Endothelial cell of umbilical vein (primary cell): ENCODE measurements at regions not wholly inside any gene's neighbourhood (a gene's known extent, or its start where the extent isn't known, plus 50 kb on each side); places are given as distances from the start of the nearest gene placed in this dataset.

Experiments used
- BruUV-seq: library from RNA; stranded (reverse); fragments of 400-500 nt; replicated peaks from 2 replicates; lab custom pipeline; 2021; lab: Mats Ljungman, UMichigan
- CTCF ChIA-PET: fragments of 300-600, 350-600 bp; sonication (Branson Sonifier 250); formaldehyde crosslinking; loops from one replicate; lab custom pipeline; 2021; ENCODE audit warnings: antibody characterized with exemption, inconsistent platforms; lab: Charles Lee
- POLR2A ChIA-PET: fragments of 300-600, 350-600 bp; sonication (Branson Sonifier 250); formaldehyde crosslinking; loops from one replicate; lab custom pipeline; 2021; ENCODE audit warnings: antibody characterized with exemption, inconsistent platforms; lab: Charles Lee
- DNase-seq: peaks from one replicate; pipeline ENCODE4 v3.0.0-alpha.2; 2011; ENCODE audit warnings: low read depth, low spot score
- FAIRE-seq: peaks from 2 replicates; lab custom pipeline; 2011; peaks lifted over from hg19 to GRCh38; lab: Jason Lieb, UNC
- H2AFZ ChIP-seq: 2 replicates; pipeline ENCODE4 v1.6.0; 2012; ENCODE audit warnings: low read depth, low read length, control low read depth, inconsistent platforms
- H3K27ac ChIP-seq: 2 replicates; pipeline ENCODE4 v1.5.1; 2011; ENCODE audit warnings: low read depth, mild to moderate bottlenecking, control low read depth, low read length, moderate library complexity; ENCODE audit not compliant: insufficient read depth
- H3K27me3 ChIP-seq, 2 experiments: 2 replicates each; pipeline versions ENCODE4 v1.6.0 to v1.6.1; 2011; ENCODE audit warnings: low read length in 2 of 2, mixed read lengths in 1 of 2; ENCODE audit not compliant: control insufficient read depth in 2 of 2, insufficient read depth in 2 of 2
- H3K36me3 ChIP-seq, 2 experiments: 2 replicates in 1 of 2; 3 replicates in 1 of 2; pipeline ENCODE4 v1.5.1; 2011; ENCODE audit warnings: low read length in 2 of 2, mild to moderate bottlenecking in 1 of 2, moderate library complexity in 1 of 2; ENCODE audit not compliant: control insufficient read depth in 2 of 2, insufficient read depth in 2 of 2; ENCODE audit errors: extremely low read depth in 1 of 2
- H3K4me1 ChIP-seq: 3 replicates; pipeline ENCODE4 v1.5.1; 2011; ENCODE audit warnings: mild to moderate bottlenecking, low read length; ENCODE audit not compliant: control insufficient read depth, insufficient read depth; ENCODE audit errors: extremely low read depth
- H3K4me2 ChIP-seq: 2 replicates; pipeline ENCODE4 v1.6.1; 2011; ENCODE audit warnings: low read length, control low read depth, mixed read lengths; ENCODE audit not compliant: insufficient read depth
- H3K4me3 ChIP-seq, 3 experiments: fragments of 200-600 bp in 1 of 3; sonication (generic), shearing (Covaris generic) in 1 of 3; replicated peaks in 1 of 3; 2 replicates each; pipeline ENCODE4 v1.5.1; 2011 to 2016; ENCODE audit warnings: control low read depth in 3 of 3, low read length in 3 of 3, mild to moderate bottlenecking in 2 of 3, inconsistent platforms in 1 of 3, low read depth in 1 of 3, moderate library complexity in 1 of 3; ENCODE audit not compliant: insufficient read depth in 1 of 3
- H3K79me2 ChIP-seq: 2 replicates; pipeline ENCODE4 v1.6.0; 2012; ENCODE audit warnings: low read length, inconsistent platforms; ENCODE audit not compliant: control insufficient read depth, insufficient read depth
- H3K9ac ChIP-seq: replicated peaks from 2 replicates; pipeline ENCODE3; 2011; ENCODE audit warnings: low read length, control low read depth; ENCODE audit not compliant: insufficient read depth; ENCODE audit errors: extremely low read depth
- H3K9me1 ChIP-seq: replicated peaks from 3 replicates; pipeline ENCODE4 v1.6.0; 2011; ENCODE audit warnings: mild to moderate bottlenecking, low read length; ENCODE audit not compliant: control insufficient read depth, insufficient read depth; ENCODE audit errors: extremely low read depth
- H3K9me3 ChIP-seq: replicated peaks from 2 replicates; pipeline ENCODE4 v1.5.1; 2012; ENCODE audit warnings: low read length, inconsistent platforms; ENCODE audit not compliant: control insufficient read depth, insufficient read depth
- H4K20me1 ChIP-seq: replicated peaks from 2 replicates; pipeline ENCODE3; 2011; ENCODE audit warnings: mild to moderate bottlenecking, low read length; ENCODE audit not compliant: control insufficient read depth, insufficient read depth; ENCODE audit errors: extremely low read depth
- EZH2 ChIP-seq: IDR thresholded peaks from 2 replicates; pipeline ENCODE4 v1.6.1; 2012; ENCODE audit warnings: borderline replicate concordance, low read depth, mild to moderate bottlenecking, moderate library complexity, low read length, inconsistent platforms; ENCODE audit not compliant: severe bottlenecking
- FOS ChIP-seq: IDR thresholded peaks from 2 replicates; pipeline ENCODE4 v1.6.1; 2011; ENCODE audit warnings: mild to moderate bottlenecking, low read length, moderate library complexity, borderline replicate concordance; ENCODE audit not compliant: insufficient read depth
- JUN ChIP-seq: IDR thresholded peaks from 2 replicates; pipeline ENCODE4 v1.6.1; 2011; ENCODE audit warnings: borderline replicate concordance, low read depth; ENCODE audit not compliant: insufficient read length, insufficient read depth
- MYC ChIP-seq: IDR thresholded peaks from one replicate; pipeline ENCODE4 v1.6.1; 2011; ENCODE audit warnings: mild to moderate bottlenecking, low read depth, low read length
- POLR2A ChIP-seq: IDR thresholded peaks from 2 replicates; pipeline ENCODE4 v1.6.1; 2012; ENCODE audit warnings: low read depth, mild to moderate bottlenecking, control low read depth, low read length
- POLR2AphosphoS5 ChIP-seq: IDR thresholded peaks from 2 replicates; pipeline ENCODE4 v1.6.1; 2012; ENCODE audit warnings: low read depth, mild to moderate bottlenecking, control low read depth, low read length, moderate library complexity; ENCODE audit not compliant: insufficient read depth
- dilution Hi-C: fragments of 300-500 bp; cut with MboI; formaldehyde crosslinking; loops from one replicate; pipeline ENCODE4 v1.15.0; 2019; ENCODE audit warnings: low sequenced_read_pairs; ENCODE audit not compliant: extremely low pct_ligation_motif_present
- intact Hi-C: fragments of 100-400 bp; cut with micrococcal nuclease; formaldehyde crosslinking; loops from one replicate; pipeline ENCODE4 v1.10.0; 2022
- TF ChIP-seq, protein P1 (sequence below), 2 donors: IDR thresholded peaks; 1 replicate in 1 of 2; 2 replicates in 1 of 2; pipeline ENCODE4 v1.5.1; 2011; ENCODE audit warnings: low read length in 2 of 2, mild to moderate bottlenecking in 2 of 2, moderate library complexity in 2 of 2, control low read depth in 1 of 2, inconsistent platforms in 1 of 2, low read depth in 1 of 2; ENCODE audit not compliant: insufficient read depth in 1 of 2; ENCODE audit errors: extremely low read depth in 1 of 2
- TF ChIP-seq, protein P2 (sequence below): IDR thresholded peaks from 2 replicates; pipeline ENCODE4 v1.6.1; 2011; ENCODE audit not compliant: insufficient read depth, insufficient read length

DNA sequence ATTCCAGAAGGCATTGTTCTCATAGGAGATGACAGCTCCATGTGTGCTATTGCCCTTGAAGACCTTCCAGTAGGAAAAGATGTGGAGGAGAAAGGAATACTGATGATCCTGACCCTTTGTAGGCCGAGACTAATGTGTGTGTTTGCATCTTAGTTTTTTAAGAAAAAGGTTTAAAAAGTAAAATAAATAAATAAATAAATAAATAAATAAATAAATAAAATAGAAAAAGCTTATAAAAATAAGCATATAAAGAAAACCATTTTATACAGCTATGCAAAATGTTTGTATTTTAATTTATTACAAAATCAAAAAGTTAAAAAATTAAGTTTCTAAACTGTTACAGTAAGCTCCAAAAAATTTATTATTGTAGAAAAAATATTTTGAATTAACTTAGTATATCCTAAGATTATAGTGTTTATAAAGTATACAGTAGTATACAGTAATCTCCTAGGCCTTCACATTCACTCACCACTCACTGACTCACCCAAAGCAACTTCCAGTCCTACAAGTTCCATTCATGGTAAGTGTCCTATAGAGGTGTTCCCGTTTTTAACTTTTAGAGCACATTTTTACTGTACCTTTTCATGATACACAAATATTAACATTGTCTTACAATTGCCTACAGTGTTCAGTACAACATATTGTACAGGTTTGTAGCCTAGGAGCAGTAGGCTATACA, 435.2 kb upstream of the SEMA3A start:
- no TSS peak for BruUV-seq
- Histone ChIP-seq H3K36me3 (no peaks in the 10 kb centered on the region), H3K4me1 (no peaks in the 10 kb centered on the region), H3K27ac (no peak overlapping the region), H3K27me3 (no peaks in the 10 kb centered on the region), H3K9me3 (no peaks in the 10 kb centered on the region), H3K9me1 (no peaks in the 10 kb centered on the region), H3K4me3 (no peak overlapping the region), H2AFZ (no peak overlapping the region), H3K4me2 (no peak overlapping the region), H3K79me2 (no peaks in the 10 kb centered on the region), H3K9ac (no peak overlapping the region), H4K20me1 (no peaks in the 10 kb centered on the region)
- TF ChIP-seq MYC: no peak
- TF ChIP-seq, protein P1, sequence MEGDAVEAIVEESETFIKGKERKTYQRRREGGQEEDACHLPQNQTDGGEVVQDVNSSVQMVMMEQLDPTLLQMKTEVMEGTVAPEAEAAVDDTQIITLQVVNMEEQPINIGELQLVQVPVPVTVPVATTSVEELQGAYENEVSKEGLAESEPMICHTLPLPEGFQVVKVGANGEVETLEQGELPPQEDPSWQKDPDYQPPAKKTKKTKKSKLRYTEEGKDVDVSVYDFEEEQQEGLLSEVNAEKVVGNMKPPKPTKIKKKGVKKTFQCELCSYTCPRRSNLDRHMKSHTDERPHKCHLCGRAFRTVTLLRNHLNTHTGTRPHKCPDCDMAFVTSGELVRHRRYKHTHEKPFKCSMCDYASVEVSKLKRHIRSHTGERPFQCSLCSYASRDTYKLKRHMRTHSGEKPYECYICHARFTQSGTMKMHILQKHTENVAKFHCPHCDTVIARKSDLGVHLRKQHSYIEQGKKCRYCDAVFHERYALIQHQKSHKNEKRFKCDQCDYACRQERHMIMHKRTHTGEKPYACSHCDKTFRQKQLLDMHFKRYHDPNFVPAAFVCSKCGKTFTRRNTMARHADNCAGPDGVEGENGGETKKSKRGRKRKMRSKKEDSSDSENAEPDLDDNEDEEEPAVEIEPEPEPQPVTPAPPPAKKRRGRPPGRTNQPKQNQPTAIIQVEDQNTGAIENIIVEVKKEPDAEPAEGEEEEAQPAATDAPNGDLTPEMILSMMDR (IDR thresholded peaks at IDR 0.05; ENCODE audit: extremely low read depth in 1 of 2, insufficient read depth in 1 of 2, low read depth in 1 of 2, low read length in 2 of 2): no peak
- TF ChIP-seq POLR2AphosphoS5: no peak
- TF ChIP-seq FOS: no peak
- no peak for TF ChIP-seq EZH2
- TF ChIP-seq, protein P2, sequence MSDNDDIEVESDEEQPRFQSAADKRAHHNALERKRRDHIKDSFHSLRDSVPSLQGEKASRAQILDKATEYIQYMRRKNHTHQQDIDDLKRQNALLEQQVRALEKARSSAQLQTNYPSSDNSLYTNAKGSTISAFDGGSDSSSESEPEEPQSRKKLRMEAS: no peak
- TF ChIP-seq POLR2A: no peak
- no peak for TF ChIP-seq JUN
- ChIA-PET POLR2A (no interaction called here), CTCF (no interaction called here)
- dilution Hi-C loops: no loop called here
- DNase-seq (no peak), FAIRE-seq (no peak)
- intact Hi-C loops: loop anchor here (10.0 kb wide), 1 partner anchor 475 kb away; no protein-coding TSS in a partner anchor
